H1 (cell line): ENCODE measurements at regions not wholly inside any gene's neighbourhood (a gene's known extent, or its start where the extent isn't known, plus 50 kb on each side); places are given as distances from the start of the nearest gene placed in this dataset.

Experiments used
- CTCF ChIA-PET: fragments of 300-600 bp; sonication (Branson Sonifier 250); formaldehyde crosslinking; loops from one replicate; lab custom pipeline; 2021; ENCODE audit not compliant: partially characterized antibody; lab: Charles Lee
- POLR2A ChIA-PET: fragments of 300-600 bp; sonication (Branson Sonifier 250); formaldehyde crosslinking; loops from one replicate; lab custom pipeline; 2021; ENCODE audit warnings: inconsistent platforms; ENCODE audit not compliant: partially characterized antibody; lab: Charles Lee
- DNase-seq, 2 experiments: peaks; one replicate each; pipeline versions ENCODE4 v3.0.0 to v3.0.0-alpha.2; 2010 to 2022; ENCODE audit warnings: low spot score in 2 of 2, low read depth in 1 of 2, mixed read lengths in 1 of 2
- FAIRE-seq: peaks from 2 replicates; lab custom pipeline; 2011; peaks lifted over from hg19 to GRCh38; lab: Jason Lieb, UNC
- H2AFZ ChIP-seq: 2 replicates; pipeline ENCODE4 v1.8.1; 2012; ENCODE audit warnings: low read length, inconsistent platforms
- H2AK5ac ChIP-seq: 2 replicates; pipeline ENCODE4 v1.6.1; 2013; ENCODE audit warnings: low read depth, low read length
- H2BK120ac ChIP-seq: replicated peaks from 2 replicates; pipeline ENCODE3; 2013; ENCODE audit warnings: low read depth, low read length, inconsistent platforms
- H2BK12ac ChIP-seq: 2 replicates; pipeline ENCODE4 v1.6.1; 2013; ENCODE audit warnings: low read depth, low read length
- H2BK15ac ChIP-seq: 2 replicates; pipeline ENCODE4 v1.6.1; 2013; ENCODE audit warnings: low read length
- H2BK20ac ChIP-seq: 2 replicates; pipeline ENCODE4 v1.6.1; 2013; ENCODE audit warnings: low read length
- H2BK5ac ChIP-seq: 2 replicates; pipeline ENCODE4 v1.6.1; 2013; ENCODE audit warnings: low read depth, low read length
- H3K14ac ChIP-seq: 2 replicates; pipeline ENCODE4 v1.6.1; 2013; ENCODE audit warnings: inconsistent platforms; ENCODE audit not compliant: insufficient read length
- H3K18ac ChIP-seq: 2 replicates; pipeline ENCODE4 v1.6.1; 2013; ENCODE audit warnings: low read length; ENCODE audit errors: extremely low read depth
- H3K23ac ChIP-seq: 2 replicates; pipeline ENCODE4 v1.6.1; 2013; ENCODE audit warnings: inconsistent platforms; ENCODE audit not compliant: insufficient read length
- H3K23me2 ChIP-seq: 2 replicates; pipeline ENCODE4 v1.6.1; 2013; ENCODE audit warnings: low read depth, low read length
- H3K27ac ChIP-seq: 2 replicates; pipeline ENCODE4 v1.6.1; 2011; ENCODE audit warnings: low read depth, low read length, inconsistent platforms
- H3K27me3 ChIP-seq, 4 experiments: replicated peaks in 1 of 4; 1 replicate in 1 of 4; 2 replicates in 3 of 4; pipeline versions ENCODE4 v1.6.1 to v1.8.1; 2011 to 2013; ENCODE audit warnings: low read length in 3 of 4, mild to moderate bottlenecking in 3 of 4, inconsistent platforms in 2 of 4, mixed read lengths in 2 of 4, moderate library complexity in 1 of 4; ENCODE audit not compliant: control insufficient read depth in 3 of 4, insufficient read depth in 3 of 4; ENCODE audit errors: extremely low read depth in 1 of 4
- H3K36me3 ChIP-seq, 4 experiments: 2 replicates each; pipeline versions ENCODE4 v1.6.1 to v1.8.1; 2011 to 2013; ENCODE audit warnings: mild to moderate bottlenecking in 4 of 4, low read length in 3 of 4, moderate library complexity in 2 of 4, control low read depth in 1 of 4, inconsistent platforms in 1 of 4; ENCODE audit not compliant: insufficient read depth in 4 of 4, control insufficient read depth in 2 of 4
- H3K4ac ChIP-seq: replicated peaks from 2 replicates; pipeline ENCODE3; 2013; ENCODE audit warnings: low read length, low read depth, mixed read lengths, inconsistent platforms; ENCODE audit not compliant: insufficient read length
- H3K4me1 ChIP-seq, 4 experiments: replicated peaks in 1 of 4; 1 replicate in 1 of 4; 2 replicates in 3 of 4; pipeline versions ENCODE4 v1.6.1 to v1.8.1; 2011 to 2013; ENCODE audit warnings: low read length in 3 of 4, inconsistent platforms in 2 of 4, mixed read lengths in 1 of 4; ENCODE audit not compliant: insufficient read depth in 4 of 4, control insufficient read depth in 3 of 4
- H3K4me2 ChIP-seq, 2 experiments: 2 replicates each; pipeline versions ENCODE4 v1.6.1 to v1.8.1; 2011 to 2013; ENCODE audit warnings: low read depth in 2 of 2, low read length in 2 of 2, control low read depth in 1 of 2, inconsistent platforms in 1 of 2, mild to moderate bottlenecking in 1 of 2; ENCODE audit not compliant: insufficient read depth in 1 of 2
- H3K4me3 ChIP-seq, 4 experiments: fragments of 200-600, 300-600 bp in 1 of 4; sonication (generic), shearing (Covaris generic), sonication (Bioruptor Twin) in 1 of 4; 2 replicates each; pipeline versions ENCODE4 v1.5.1 to v1.8.1; 2011 to 2016; ENCODE audit warnings: low read length in 4 of 4, low read depth in 3 of 4, control low read depth in 2 of 4, inconsistent platforms in 2 of 4, mild to moderate bottlenecking in 2 of 4, mixed read lengths in 1 of 4, moderate library complexity in 1 of 4; ENCODE audit not compliant: insufficient read depth in 2 of 4; ENCODE audit errors: extremely low read depth in 1 of 4
- H3K56ac ChIP-seq: replicated peaks from 2 replicates; pipeline ENCODE3; 2013; ENCODE audit warnings: low read depth, mild to moderate bottlenecking, mixed read lengths, low read length, inconsistent platforms; ENCODE audit not compliant: insufficient read length
- H3K79me1 ChIP-seq: 2 replicates; pipeline ENCODE4 v1.6.1; 2013; ENCODE audit warnings: low read depth, low read length, control low read depth
- H3K79me2 ChIP-seq, 2 experiments: 2 replicates each; pipeline versions ENCODE4 v1.6.1 to v1.8.1; 2012 to 2013; ENCODE audit warnings: low read length in 2 of 2, mild to moderate bottlenecking in 2 of 2, inconsistent platforms in 1 of 2; ENCODE audit not compliant: insufficient read depth in 2 of 2, control insufficient read depth in 1 of 2
- H3K9ac ChIP-seq, 4 experiments: replicated peaks in 1 of 4; 1 replicate in 1 of 4; 2 replicates in 3 of 4; pipeline versions ENCODE4 v1.6.1 to v1.8.1; 2011 to 2013; ENCODE audit warnings: low read depth in 3 of 4, low read length in 3 of 4, control low read depth in 2 of 4, mild to moderate bottlenecking in 2 of 4, moderate library complexity in 2 of 4, inconsistent platforms in 1 of 4; ENCODE audit errors: extremely low read depth in 1 of 4
- H3K9me3 ChIP-seq, 2 experiments: 2 replicates each; pipeline versions ENCODE4 v1.6.1 to v1.8.1; 2012 to 2013; ENCODE audit warnings: mild to moderate bottlenecking in 2 of 2, moderate library complexity in 2 of 2, control low read depth in 1 of 2, inconsistent platforms in 1 of 2, low read depth in 1 of 2, low read length in 1 of 2, mixed read lengths in 1 of 2; ENCODE audit not compliant: insufficient read depth in 2 of 2
- H4K20me1 ChIP-seq, 2 experiments: replicated peaks in 1 of 2; 2 replicates each; pipeline versions ENCODE3 to v1.8.1; 2011 to 2013; ENCODE audit warnings: inconsistent platforms in 2 of 2, low read length in 2 of 2, mild to moderate bottlenecking in 1 of 2; ENCODE audit not compliant: insufficient read depth in 2 of 2, control insufficient read depth in 1 of 2
- H4K5ac ChIP-seq: 2 replicates; pipeline ENCODE4 v1.6.1; 2013; ENCODE audit warnings: low read length, low read depth, mixed read lengths, inconsistent platforms; ENCODE audit not compliant: insufficient read length
- H4K8ac ChIP-seq: 2 replicates; pipeline ENCODE4 v1.8.0; 2013; ENCODE audit warnings: mild to moderate bottlenecking, moderate library complexity, low read length, inconsistent platforms; ENCODE audit not compliant: insufficient read depth; ENCODE audit errors: extremely low read depth
- H4K91ac ChIP-seq: replicated peaks from 2 replicates; pipeline ENCODE3; 2013; ENCODE audit warnings: low read length, mixed read lengths, inconsistent platforms; ENCODE audit not compliant: insufficient read length
- EGR1 ChIP-seq: IDR thresholded peaks from 2 replicates; pipeline ENCODE4 v1.6.1; 2011; ENCODE audit warnings: low read depth, low read length, borderline replicate concordance
- HDAC2 ChIP-seq, 2 experiments: fragments of 300-600 bp in 1 of 2; sonication (generic) in 1 of 2; IDR thresholded peaks; 2 replicates each; pipeline ENCODE4 v1.6.1; 2011 to 2012; ENCODE audit warnings: low read depth in 2 of 2, low read length in 2 of 2, mild to moderate bottlenecking in 2 of 2, moderate library complexity in 2 of 2, borderline replicate concordance in 1 of 2, inconsistent platforms in 1 of 2
- WGBS, 2 experiments: shearing (Covaris generic) in 1 of 2; methylation state at CpG; one replicate each; pipeline versions ENCODE4 v1.1.6 to v1.1.7; 2013 to 2015; ENCODE audit warnings: low lambda C conversion rate in 2 of 2, mixed read lengths in 2 of 2, inconsistent platforms in 1 of 2, low coverage in 1 of 2, missing lambda C conversion rate in 1 of 2; ENCODE audit not compliant: insufficient replicate concordance in 2 of 2, insufficient coverage in 1 of 2, insufficient read length in 1 of 2; ENCODE audit errors: extremely low coverage in 1 of 2, missing lambda C conversion rate in 1 of 2; 5-methylcytosine and 5-hydroxymethylcytosine counted together

GRCh38 chr12:32030151-32030550 is 70.9 kb downstream of the RESF1 start:
- Histone ChIP-seq H2BK20ac (no peak overlapping the region), H3K79me1 (no peaks in the 10 kb centered on the region), H2BK15ac (no peak overlapping the region), H3K23me2 (no peaks in the 10 kb centered on the region; the same call in 1 of the 2 replicates), H2AK5ac (no peak overlapping the region), H3K4me3 (no peak overlapping the region), H3K4me1 (peaks cover 0 to 23% (median 7%) of the 10 kb centered on the region in 4 experiments; a peak in 4 of 7 replicates), H3K23ac (no peak overlapping the region), H4K8ac (no peak overlapping the region), H2AFZ (no peak overlapping the region), H3K9me3 (no peaks in the 10 kb centered on the region), H3K27me3 (no peaks in the 10 kb centered on the region), H3K4me2 (no peak overlapping the region), H3K36me3 (no peaks in the 10 kb centered on the region), H3K9ac (no peak overlapping the region), H3K18ac (no peak overlapping the region), H3K27ac (no peak overlapping the region), H4K20me1 (no peaks in the 10 kb centered on the region), H3K79me2 (no peaks in the 10 kb centered on the region), H3K56ac (no peak overlapping the region), H4K5ac (no peak overlapping the region), H2BK5ac (no peak overlapping the region), H3K4ac (no peak overlapping the region), H4K91ac (no peak overlapping the region), H2BK12ac (no peak overlapping the region), H2BK120ac (no peak overlapping the region), H3K14ac (no peak overlapping the region)
- ChIA-PET POLR2A (no interaction called here), CTCF (no interaction called here)
- FAIRE-seq, result no peak
- TF ChIP-seq HDAC2 (IDR thresholded peaks at IDR 0.05; ENCODE audit: borderline replicate concordance in 1 of 2, low read depth in 2 of 2, low read length in 2 of 2), result no peak
- no peak for TF ChIP-seq EGR1
- WGBS, 2 experiments, result 92% methylated on average over 12 of the region's 12 CpGs; no CpG with 5 or more reads in 1 of the 2 experiments
- DNase-seq, result no peak
